MM.1S (cell line): ENCODE measurements at regions not wholly inside any gene's neighbourhood (a gene's known extent, or its start where the extent isn't known, plus 50 kb on each side); places are given as distances from the start of the nearest gene placed in this dataset.

Experiments
- EZH2 ChIP-seq: fragments of 300-600 bp; sonication (generic); optimal IDR thresholded peaks from 2 replicates; pipeline ENCODE3; 2017; ENCODE audit warnings: low read depth, mild to moderate bottlenecking, antibody characterized with exemption, low read length, mixed read lengths
- EZH2phosphoT487 ChIP-seq: fragments of 300-600 bp; sonication (generic); IDR thresholded peaks from 2 replicates; pipeline ENCODE4 v1.6.1; 2018; ENCODE audit warnings: antibody characterized with exemption, low read length
- TF ChIP-seq, protein P1 (sequence below): fragments of 300-600 bp; sonication (generic); IDR thresholded peaks from 2 replicates; pipeline ENCODE4 v1.5.1; 2016; ENCODE audit warnings: antibody characterized with exemption, low read length, mixed read lengths

DNA sequence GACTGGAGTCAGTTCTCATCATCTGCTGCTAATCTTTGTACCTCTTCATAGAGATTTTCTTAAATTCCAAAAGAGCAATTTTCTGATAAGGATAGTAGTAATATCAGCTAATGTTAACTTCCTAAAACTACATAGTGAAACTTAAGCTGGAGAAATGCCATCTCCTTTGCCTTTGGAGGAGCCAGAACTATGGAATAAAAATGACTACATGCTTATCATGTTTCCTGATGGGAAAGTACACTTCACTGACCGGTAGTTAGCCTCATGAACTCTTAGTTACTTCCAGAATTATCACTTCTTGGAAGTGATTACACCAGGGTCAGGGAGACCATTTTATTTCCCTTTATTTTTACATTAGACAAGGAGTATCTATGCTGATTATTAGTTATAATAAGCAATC is 1222.1 kb upstream of the TMEM132C start:
- TF ChIP-seq, protein P1, sequence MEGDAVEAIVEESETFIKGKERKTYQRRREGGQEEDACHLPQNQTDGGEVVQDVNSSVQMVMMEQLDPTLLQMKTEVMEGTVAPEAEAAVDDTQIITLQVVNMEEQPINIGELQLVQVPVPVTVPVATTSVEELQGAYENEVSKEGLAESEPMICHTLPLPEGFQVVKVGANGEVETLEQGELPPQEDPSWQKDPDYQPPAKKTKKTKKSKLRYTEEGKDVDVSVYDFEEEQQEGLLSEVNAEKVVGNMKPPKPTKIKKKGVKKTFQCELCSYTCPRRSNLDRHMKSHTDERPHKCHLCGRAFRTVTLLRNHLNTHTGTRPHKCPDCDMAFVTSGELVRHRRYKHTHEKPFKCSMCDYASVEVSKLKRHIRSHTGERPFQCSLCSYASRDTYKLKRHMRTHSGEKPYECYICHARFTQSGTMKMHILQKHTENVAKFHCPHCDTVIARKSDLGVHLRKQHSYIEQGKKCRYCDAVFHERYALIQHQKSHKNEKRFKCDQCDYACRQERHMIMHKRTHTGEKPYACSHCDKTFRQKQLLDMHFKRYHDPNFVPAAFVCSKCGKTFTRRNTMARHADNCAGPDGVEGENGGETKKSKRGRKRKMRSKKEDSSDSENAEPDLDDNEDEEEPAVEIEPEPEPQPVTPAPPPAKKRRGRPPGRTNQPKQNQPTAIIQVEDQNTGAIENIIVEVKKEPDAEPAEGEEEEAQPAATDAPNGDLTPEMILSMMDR, result no peak
- no peak for TF ChIP-seq EZH2
- TF ChIP-seq EZH2phosphoT487, result no peak
